ENCODE measurements at regions not wholly inside any gene's neighbourhood (a gene's known extent, or its start where the extent isn't known, plus 50 kb on each side); places are given as distances from the start of the nearest gene placed in this dataset.

GRCh38 chr4:71872221-71872620, 88.3 kb upstream of the GC start:
- TF ChIP-seq POLR2A (IDR thresholded peaks at IDR 0.05; ENCODE audit: extremely low read depth, insufficient read length) (no peak), CTCF (IDR thresholded peaks at IDR 0.05; ENCODE audit: low read depth, low read length) (no peak), MAX (IDR thresholded peaks at IDR 0.05; ENCODE audit: low read depth, low read length) (no peak), MYC (IDR thresholded peaks at IDR 0.05; ENCODE audit: low read depth, low read length) (no peak)

All from NB4 (cell line).